ENCODE measurements at regions not wholly inside any gene's neighbourhood (a gene's known extent, or its start where the extent isn't known, plus 50 kb on each side); places are given as distances from the start of the nearest gene placed in this dataset.

DNA sequence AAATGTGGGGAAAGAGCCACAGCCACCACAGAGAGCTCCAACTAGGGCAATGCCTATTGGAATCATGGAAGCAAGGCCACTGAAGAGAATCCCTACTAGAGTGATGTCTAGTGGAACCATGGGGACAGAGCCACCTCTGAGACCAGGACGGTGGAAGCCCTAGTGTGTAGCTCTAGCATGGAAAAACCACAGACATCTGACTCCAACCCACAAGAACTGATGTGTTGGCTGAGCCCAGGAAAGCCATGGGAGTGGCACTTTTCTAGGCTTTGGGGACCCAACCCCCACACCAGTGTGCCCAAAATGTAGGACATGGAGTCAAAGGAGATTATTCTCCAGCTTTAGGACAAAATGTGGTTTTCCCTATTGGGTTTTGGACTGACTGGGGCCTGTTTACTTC is 721.9 kb downstream of the BRINP1 start:
- no peak for TF ChIP-seq ARNTL (CRISPR knock-in tag; IDR thresholded peaks at IDR 0.05; ENCODE audit: borderline replicate concordance, low read depth)
- no peak for TF ChIP-seq RARB (CRISPR knock-in tag; IDR thresholded peaks at IDR 0.05)
- no peak for TF ChIP-seq CREB5 (CRISPR knock-in tag; IDR thresholded peaks at IDR 0.05; ENCODE audit: low read depth)
- TF ChIP-seq, protein P1, sequence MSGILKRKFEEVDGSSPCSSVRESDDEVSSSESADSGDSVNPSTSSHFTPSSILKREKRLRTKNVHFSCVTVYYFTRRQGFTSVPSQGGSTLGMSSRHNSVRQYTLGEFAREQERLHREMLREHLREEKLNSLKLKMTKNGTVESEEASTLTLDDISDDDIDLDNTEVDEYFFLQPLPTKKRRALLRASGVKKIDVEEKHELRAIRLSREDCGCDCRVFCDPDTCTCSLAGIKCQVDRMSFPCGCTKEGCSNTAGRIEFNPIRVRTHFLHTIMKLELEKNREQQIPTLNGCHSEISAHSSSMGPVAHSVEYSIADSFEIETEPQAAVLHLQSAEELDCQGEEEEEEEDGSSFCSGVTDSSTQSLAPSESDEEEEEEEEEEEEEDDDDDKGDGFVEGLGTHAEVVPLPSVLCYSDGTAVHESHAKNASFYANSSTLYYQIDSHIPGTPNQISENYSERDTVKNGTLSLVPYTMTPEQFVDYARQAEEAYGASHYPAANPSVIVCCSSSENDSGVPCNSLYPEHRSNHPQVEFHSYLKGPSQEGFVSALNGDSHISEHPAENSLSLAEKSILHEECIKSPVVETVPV (CRISPR knock-in tag; IDR thresholded peaks at IDR 0.05) = no peak
